NCI-H446 (cell line): ENCODE measurements at regions not wholly inside any gene's neighbourhood (a gene's known extent, or its start where the extent isn't known, plus 50 kb on each side); places are given as distances from the start of the nearest gene placed in this dataset.

Experiments
- DNase-seq, 2 experiments: peaks; one replicate each; lab custom pipeline; 2025; lab: John Stamatoyannopoulos, UW

- peak in 1 of 2 experiments; percentile 6 for DNase-seq
Observed at GRCh38 chr11:127393460-127393997, 393.0 kb upstream of the KIRREL3 start.

- no peak for DNase-seq
Observed at GRCh38 chr11:127392575-127392974, 392.0 kb upstream of the KIRREL3 start.

GRCh38 chr11:127390465-127390864 is 389.9 kb upstream of the KIRREL3 start:
- no peak for DNase-seq

GRCh38 chr11:127385071-127385470 is 384.5 kb upstream of the KIRREL3 start:
- DNase-seq = no peak

- no peak for DNase-seq
Observed at GRCh38 chr11:127383026-127383425, 382.5 kb upstream of the KIRREL3 start.

- no peak for DNase-seq
Observed at GRCh38 chr11:127381247-127381646, 380.7 kb upstream of the KIRREL3 start.

GRCh38 chr11:127379686-127380085 is 379.1 kb upstream of the KIRREL3 start:
- no peak for DNase-seq

GRCh38 chr11:127376301-127376700 is 375.7 kb upstream of the KIRREL3 start:
- no peak for DNase-seq

GRCh38 chr11:127369356-127369755 is 368.8 kb upstream of the KIRREL3 start:
- DNase-seq = no peak

- DNase-seq = no peak
Observed at GRCh38 chr11:127362754-127363308, 362.3 kb upstream of the KIRREL3 start.

GRCh38 chr11:127358160-127358559 is 357.6 kb upstream of the KIRREL3 start:
- DNase-seq = no peak

GRCh38 chr11:127350476-127350875 is 349.9 kb upstream of the KIRREL3 start:
- no peak for DNase-seq

- peak in 1 of 2 experiments; percentile 31 for DNase-seq
Observed at GRCh38 chr11:127345819-127346459, 345.4 kb upstream of the KIRREL3 start.

GRCh38 chr11:127340438-127340837 is 339.9 kb upstream of the KIRREL3 start:
- no peak for DNase-seq

- no peak for DNase-seq
Observed at GRCh38 chr11:127339376-127339775, 338.8 kb upstream of the KIRREL3 start.

GRCh38 chr11:127338380-127339259 is 338.1 kb upstream of the KIRREL3 start:
- no peak for DNase-seq

GRCh38 chr11:127334466-127334865 is 333.9 kb upstream of the KIRREL3 start:
- no peak for DNase-seq

GRCh38 chr11:127332896-127333295 is 332.3 kb upstream of the KIRREL3 start:
- no peak for DNase-seq

- no peak for DNase-seq
Observed at GRCh38 chr11:127330044-127330443, 329.5 kb upstream of the KIRREL3 start.

- no peak for DNase-seq
Observed at GRCh38 chr11:127308291-127308690, 307.7 kb upstream of the KIRREL3 start.

GRCh38 chr11:127307700-127308099 is 307.1 kb upstream of the KIRREL3 start:
- DNase-seq = no peak

GRCh38 chr11:127304634-127305033 is 304.1 kb upstream of the KIRREL3 start:
- no peak for DNase-seq

GRCh38 chr11:127288926-127289325 is 288.4 kb upstream of the KIRREL3 start:
- no peak for DNase-seq
